ENCODE measurements at regions not wholly inside any gene's neighbourhood (a gene's known extent, or its start where the extent isn't known, plus 50 kb on each side); places are given as distances from the start of the nearest gene placed in this dataset.

GRCh38 chr3:144275005-144275404 is 303.4 kb downstream of the DIPK2A start:
- Histone ChIP-seq H3K4me3 (ENCODE audit: low read depth, low read length, poor library complexity, severe bottlenecking) (no peak overlapping the region), H3K27me3 (ENCODE audit: insufficient read depth, low read length) (no peaks in the 10 kb centered on the region), H3K36me3 (ENCODE audit: insufficient read depth, low read length) (no peaks in the 10 kb centered on the region), H4K20me1 (ENCODE audit: insufficient read depth, low read length) (no peaks in the 10 kb centered on the region), H2AFZ (ENCODE audit: low read length) (no peak overlapping the region), H3K79me2 (ENCODE audit: insufficient read depth, low read length) (no peaks in the 10 kb centered on the region), H3K9me2 (ENCODE audit: low read depth, low read length) (no peaks in the 10 kb centered on the region; the same call in 1 of the 2 replicates), H3K27ac (ENCODE audit: low read depth, low read length, poor library complexity, severe bottlenecking) (no peak overlapping the region), H3K4me1 (ENCODE audit: insufficient read depth, low read length, severe bottlenecking) (no peaks in the 10 kb centered on the region), H3K9ac (ENCODE audit: low read length) (no peak overlapping the region), H3F3A (ENCODE audit: insufficient read depth, low read length) (no peaks in the 10 kb centered on the region), H3K4me2 (ENCODE audit: low read length) (no peak overlapping the region), H3K9me3 (ENCODE audit: low read length) (no peaks in the 10 kb centered on the region)
- TF ChIP-seq, protein P1, sequence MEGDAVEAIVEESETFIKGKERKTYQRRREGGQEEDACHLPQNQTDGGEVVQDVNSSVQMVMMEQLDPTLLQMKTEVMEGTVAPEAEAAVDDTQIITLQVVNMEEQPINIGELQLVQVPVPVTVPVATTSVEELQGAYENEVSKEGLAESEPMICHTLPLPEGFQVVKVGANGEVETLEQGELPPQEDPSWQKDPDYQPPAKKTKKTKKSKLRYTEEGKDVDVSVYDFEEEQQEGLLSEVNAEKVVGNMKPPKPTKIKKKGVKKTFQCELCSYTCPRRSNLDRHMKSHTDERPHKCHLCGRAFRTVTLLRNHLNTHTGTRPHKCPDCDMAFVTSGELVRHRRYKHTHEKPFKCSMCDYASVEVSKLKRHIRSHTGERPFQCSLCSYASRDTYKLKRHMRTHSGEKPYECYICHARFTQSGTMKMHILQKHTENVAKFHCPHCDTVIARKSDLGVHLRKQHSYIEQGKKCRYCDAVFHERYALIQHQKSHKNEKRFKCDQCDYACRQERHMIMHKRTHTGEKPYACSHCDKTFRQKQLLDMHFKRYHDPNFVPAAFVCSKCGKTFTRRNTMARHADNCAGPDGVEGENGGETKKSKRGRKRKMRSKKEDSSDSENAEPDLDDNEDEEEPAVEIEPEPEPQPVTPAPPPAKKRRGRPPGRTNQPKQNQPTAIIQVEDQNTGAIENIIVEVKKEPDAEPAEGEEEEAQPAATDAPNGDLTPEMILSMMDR (IDR thresholded peaks at IDR 0.05; ENCODE audit: low read length) = no peak
- TF ChIP-seq EZH2 (IDR thresholded peaks at IDR 0.05; ENCODE audit: borderline replicate concordance, low read length) = no peak

GRCh38 chr3:144282313-144282712 is 310.7 kb downstream of the DIPK2A start:
- TF ChIP-seq, protein P1 (IDR thresholded peaks at IDR 0.05; ENCODE audit: low read length) = no peak
- no peak for TF ChIP-seq EZH2 (IDR thresholded peaks at IDR 0.05; ENCODE audit: borderline replicate concordance, low read length)
- no peaks in the 10 kb centered on the region for H4K20me1 ChIP-seq (ENCODE audit: insufficient read depth, low read length)
- H3K27me3 ChIP-seq (ENCODE audit: insufficient read depth, low read length) = no peaks in the 10 kb centered on the region
- peaks cover 3% of the 10 kb centered on the region; the same call in 1 of the 2 replicates for H3K9me2 ChIP-seq (ENCODE audit: low read depth, low read length)
- H3K79me2 ChIP-seq (ENCODE audit: insufficient read depth, low read length) = no peaks in the 10 kb centered on the region
- no peaks in the 10 kb centered on the region for H3K4me1 ChIP-seq (ENCODE audit: insufficient read depth, low read length, severe bottlenecking)
- no peaks in the 10 kb centered on the region for H3K9me3 ChIP-seq (ENCODE audit: low read length)
- no peak overlapping the region for H3K9ac ChIP-seq (ENCODE audit: low read length)
- H2AFZ ChIP-seq (ENCODE audit: low read length) = no peak overlapping the region
- H3F3A ChIP-seq (ENCODE audit: insufficient read depth, low read length) = no peaks in the 10 kb centered on the region
- H3K27ac ChIP-seq (ENCODE audit: low read depth, low read length, poor library complexity, severe bottlenecking) = no peak overlapping the region
- no peak overlapping the region for H3K4me2 ChIP-seq (ENCODE audit: low read length)
- H3K4me3 ChIP-seq (ENCODE audit: low read depth, low read length, poor library complexity, severe bottlenecking) = no peak overlapping the region
- H3K36me3 ChIP-seq (ENCODE audit: insufficient read depth, low read length) = no peaks in the 10 kb centered on the region

- Histone ChIP-seq H3F3A (ENCODE audit: insufficient read depth, low read length) (no peaks in the 10 kb centered on the region), H3K9ac (ENCODE audit: low read length) (no peak overlapping the region), H4K20me1 (ENCODE audit: insufficient read depth, low read length) (no peaks in the 10 kb centered on the region), H3K4me1 (ENCODE audit: insufficient read depth, low read length, severe bottlenecking) (no peaks in the 10 kb centered on the region), H3K4me2 (ENCODE audit: low read length) (no peak overlapping the region), H3K27me3 (ENCODE audit: insufficient read depth, low read length) (no peaks in the 10 kb centered on the region), H2AFZ (ENCODE audit: low read length) (no peak overlapping the region), H3K79me2 (ENCODE audit: insufficient read depth, low read length) (no peaks in the 10 kb centered on the region), H3K9me2 (ENCODE audit: low read depth, low read length) (no peaks in the 10 kb centered on the region), H3K36me3 (ENCODE audit: insufficient read depth, low read length) (no peaks in the 10 kb centered on the region), H3K9me3 (ENCODE audit: low read length) (no peaks in the 10 kb centered on the region), H3K27ac (ENCODE audit: low read depth, low read length, poor library complexity, severe bottlenecking) (no peak overlapping the region), H3K4me3 (ENCODE audit: low read depth, low read length, poor library complexity, severe bottlenecking) (no peak overlapping the region)
- TF ChIP-seq EZH2 (IDR thresholded peaks at IDR 0.05; ENCODE audit: borderline replicate concordance, low read length) = no peak
- TF ChIP-seq, protein P1 (IDR thresholded peaks at IDR 0.05; ENCODE audit: low read length) = no peak
Measured at GRCh38 chr3:144286235-144286910, 314.8 kb downstream of the DIPK2A start.
